Lower leg skin (tissue), 3 donors: ENCODE measurements at regions not wholly inside any gene's neighbourhood (a gene's known extent, or its start where the extent isn't known, plus 50 kb on each side); places are given as distances from the start of the nearest gene placed in this dataset.

ENCODE experiments used
- CTCF ChIP-seq, 3 donors: fragments of 450-650 bp; IDR thresholded peaks; one replicate each; pipeline ENCODE4 v1.5.1; 2016; ENCODE audit warnings: antibody characterized with exemption in 3 of 3, mild to moderate bottlenecking in 3 of 3, moderate library complexity in 2 of 3
- POLR2A ChIP-seq, 2 donors: fragments of 450-650 bp; IDR thresholded peaks; one replicate each; pipeline ENCODE4 v1.6.1; 2016 to 2017; ENCODE audit warnings: antibody characterized with exemption in 2 of 2, mild to moderate bottlenecking in 1 of 2, moderate library complexity in 1 of 2

GRCh38 chr16:5315914-5316313, 218.3 kb upstream of the EEF2KMT start:
- TF ChIP-seq CTCF (IDR thresholded peaks at IDR 0.05), result no peak
- TF ChIP-seq POLR2A (IDR thresholded peaks at IDR 0.05), result no peak
